HG03354 (cell line): ENCODE measurements at regions not wholly inside any gene's neighbourhood (a gene's known extent, or its start where the extent isn't known, plus 50 kb on each side); places are given as distances from the start of the nearest gene placed in this dataset.
"Not testable (repeated sequence)": the region's sequence is repeated elsewhere in the genome, so short reads cannot be mapped to it uniquely, and the experiment has no call there.

ENCODE experiments used
- ATAC-seq: cut with Tn5 transposase; IDR thresholded peaks from one replicate; pipeline ENCODE4 v1.9.1; 2021; ENCODE audit warnings: mild to moderate bottlenecking; ENCODE audit not compliant: unreplicated experiment, poor library complexity, severe bottlenecking

GRCh38 chr5:163309914-163310313 lies 127.5 kb upstream of the CCNG1 start:
- ATAC-seq = no peak

DNA sequence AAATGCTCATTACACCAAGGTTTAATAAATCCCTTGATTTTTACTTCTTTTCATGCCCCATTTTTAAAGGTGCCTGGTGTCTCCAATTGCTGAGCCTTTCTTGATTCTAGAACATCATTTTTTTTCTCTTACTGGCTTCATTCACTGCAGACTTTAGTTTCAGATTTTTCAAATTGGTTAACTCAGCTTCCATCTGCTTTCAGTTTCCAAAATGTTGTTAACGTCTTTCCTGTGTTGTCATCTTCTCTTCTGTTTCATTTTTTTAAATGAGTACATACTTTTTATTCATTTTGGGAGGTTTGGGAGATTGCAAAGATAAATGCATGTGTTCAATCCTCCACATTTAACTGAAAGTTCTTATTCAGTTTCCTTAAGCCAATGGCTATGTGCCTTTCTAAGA lies 126.4 kb upstream of the CCNG1 start:
- ATAC-seq = no peak

DNA sequence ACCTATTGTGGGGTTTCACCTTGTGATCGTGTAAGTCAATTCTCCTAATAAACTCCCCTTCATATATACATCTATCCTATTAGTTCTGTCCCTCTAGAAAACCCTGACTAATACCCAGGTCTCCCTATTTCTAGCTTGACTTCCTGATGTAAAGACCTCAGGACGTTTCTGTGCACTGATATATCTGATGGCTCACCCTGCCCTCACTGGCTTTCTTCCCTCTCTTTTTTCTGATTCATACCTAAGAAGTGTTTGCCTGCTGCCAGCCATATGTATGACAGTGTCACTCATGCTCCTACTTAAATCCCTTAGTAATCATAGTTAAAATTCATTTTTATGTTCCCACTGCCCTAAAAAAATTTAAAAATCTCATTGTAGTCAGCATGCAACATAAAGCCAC lies 124.8 kb upstream of the CCNG1 start:
- no peak for ATAC-seq

- not testable (repeated sequence) for ATAC-seq
These were observed 124.3 kb upstream of the CCNG1 start for GRCh38 chr5:163313049-163313448.

DNA sequence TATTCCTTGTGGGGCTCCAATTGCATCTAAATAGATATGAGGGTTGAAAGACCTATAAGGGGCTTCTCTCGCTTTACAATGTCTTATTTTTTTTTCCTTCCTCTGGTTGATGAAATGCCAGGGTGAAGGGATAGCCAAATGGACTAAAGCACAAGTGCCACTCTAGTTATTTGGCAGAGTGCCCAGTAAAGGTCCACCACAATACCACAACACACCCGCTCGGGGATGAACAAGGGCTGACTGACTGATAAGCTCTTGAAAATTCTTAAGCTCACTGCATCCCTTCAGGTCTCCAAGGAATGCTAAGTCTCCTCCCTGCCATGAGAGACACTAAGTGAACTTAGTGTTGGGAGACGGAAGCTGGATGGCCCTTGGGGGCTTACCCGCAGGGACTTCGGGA lies 121.0 kb upstream of the CCNG1 start:
- not testable (repeated sequence) for ATAC-seq

- no peak for ATAC-seq
These were observed 118.7 kb upstream of the CCNG1 start for GRCh38 chr5:163318707-163319106.

GRCh38 chr5:163321511-163321910 lies 115.9 kb upstream of the CCNG1 start:
- ATAC-seq = no peak

GRCh38 chr5:163330723-163331668 lies 106.4 kb upstream of the CCNG1 start:
- ATAC-seq = no peak

- not testable (repeated sequence) for ATAC-seq
These were observed 101.3 kb upstream of the CCNG1 start for GRCh38 chr5:163336074-163336473.

- ATAC-seq = no peak
These were observed 98.2 kb upstream of the CCNG1 start for GRCh38 chr5:163339148-163339547.

DNA sequence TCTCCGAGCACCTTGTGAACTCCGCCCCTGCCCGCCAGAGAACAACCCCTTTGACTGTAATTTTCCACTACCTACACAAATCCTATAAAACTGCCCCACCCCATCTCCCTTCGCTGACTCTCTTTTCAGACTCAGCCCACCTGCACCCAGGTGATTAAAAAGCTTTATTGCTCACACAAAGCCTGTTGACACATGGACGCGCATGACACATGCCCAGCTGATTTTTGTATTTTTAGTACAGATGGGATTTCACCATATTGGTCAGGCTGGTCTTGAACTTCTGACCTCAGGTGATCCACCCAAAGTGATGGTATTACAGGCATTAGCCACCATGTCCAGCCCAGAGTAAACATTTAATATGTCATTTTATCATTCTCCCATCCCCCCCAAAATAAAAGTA lies 97.0 kb upstream of the CCNG1 start:
- ATAC-seq = not testable (repeated sequence)

DNA sequence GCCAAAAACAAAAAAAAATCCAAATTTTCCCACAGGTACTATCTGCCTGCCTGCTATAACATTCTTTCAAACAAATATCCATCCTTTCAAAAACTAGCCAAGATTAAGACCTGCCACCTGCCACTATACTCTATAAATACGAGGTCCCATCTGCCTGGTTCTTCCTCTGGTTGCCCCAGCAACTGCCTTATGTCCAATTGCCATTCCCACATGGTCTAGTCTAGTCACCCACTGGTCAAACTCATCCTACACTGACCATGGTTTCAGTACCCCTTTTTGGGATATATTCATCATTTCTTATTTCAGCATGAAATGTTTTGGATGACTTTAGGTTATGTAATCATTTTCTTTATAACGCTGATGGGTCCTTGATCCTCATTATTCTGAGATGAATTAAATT lies 95.1 kb upstream of the CCNG1 start:
- ATAC-seq = no peak

DNA sequence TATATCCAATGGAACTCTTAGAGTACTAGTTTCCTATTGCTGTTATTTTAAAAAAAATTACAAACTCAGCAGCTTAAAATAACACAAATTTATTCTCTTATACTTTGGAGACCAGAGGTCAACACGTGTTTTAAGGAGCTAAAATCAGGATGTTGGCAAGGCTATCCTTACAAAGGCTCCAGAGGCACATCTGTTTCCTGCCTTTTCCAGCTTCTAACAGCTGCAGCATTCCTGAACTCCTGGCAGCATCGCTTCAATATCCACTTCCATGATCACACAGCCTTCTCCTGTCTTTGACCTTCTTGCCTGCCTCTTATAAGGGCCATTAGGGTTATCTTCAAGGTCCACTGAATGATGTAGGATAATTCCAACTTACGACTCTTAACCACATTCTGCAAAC lies 92.2 kb upstream of the CCNG1 start:
- ATAC-seq = no peak

DNA sequence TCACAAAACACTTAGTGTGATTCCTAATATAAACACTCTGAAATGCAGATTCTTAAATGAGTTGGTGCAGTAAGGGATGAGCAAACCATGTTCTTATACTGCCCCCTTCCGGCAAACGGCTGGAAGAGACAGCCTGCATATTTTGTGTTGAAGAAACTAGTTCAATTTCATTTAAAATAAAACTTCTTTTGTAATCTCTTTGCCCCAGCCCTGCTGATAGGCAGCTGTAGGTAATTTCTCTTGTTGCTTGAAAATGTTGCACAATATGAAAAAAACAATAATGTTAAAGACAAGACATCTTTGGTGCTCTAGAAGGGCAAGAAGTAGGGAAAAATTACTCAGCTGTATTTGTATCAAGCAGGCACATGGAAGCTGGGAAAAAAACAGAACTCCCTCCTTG lies 89.7 kb upstream of the CCNG1 start:
- ATAC-seq = peak; percentile 85

GRCh38 chr5:163350083-163350482 lies 87.3 kb upstream of the CCNG1 start:
- peak; percentile 45 for ATAC-seq

GRCh38 chr5:163352531-163352930 lies 84.9 kb upstream of the CCNG1 start:
- ATAC-seq = no peak

GRCh38 chr5:163355811-163356210 lies 81.6 kb upstream of the CCNG1 start:
- ATAC-seq = not testable (repeated sequence)

GRCh38 chr5:163357636-163358035 lies 79.8 kb upstream of the CCNG1 start:
- ATAC-seq = no peak

DNA sequence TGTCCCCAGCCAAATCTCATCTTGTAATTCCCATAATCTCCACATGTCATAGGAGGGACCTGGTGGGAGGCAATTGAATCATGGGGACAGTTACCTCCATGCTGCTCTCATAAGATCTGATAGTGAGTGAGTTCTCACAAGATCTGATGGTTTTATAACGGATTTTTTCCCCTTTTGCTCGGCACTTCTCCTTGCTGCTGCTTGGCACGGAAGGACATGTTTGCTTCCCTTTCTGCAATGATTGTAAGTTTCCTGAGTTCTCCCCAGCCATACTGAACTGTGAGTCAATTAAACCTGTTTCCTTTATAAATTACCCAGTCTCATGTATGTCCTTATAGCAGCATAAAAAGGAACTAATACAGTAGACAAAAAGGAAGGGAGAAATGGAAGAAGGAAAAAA lies 76.7 kb upstream of the CCNG1 start:
- ATAC-seq = no peak

DNA sequence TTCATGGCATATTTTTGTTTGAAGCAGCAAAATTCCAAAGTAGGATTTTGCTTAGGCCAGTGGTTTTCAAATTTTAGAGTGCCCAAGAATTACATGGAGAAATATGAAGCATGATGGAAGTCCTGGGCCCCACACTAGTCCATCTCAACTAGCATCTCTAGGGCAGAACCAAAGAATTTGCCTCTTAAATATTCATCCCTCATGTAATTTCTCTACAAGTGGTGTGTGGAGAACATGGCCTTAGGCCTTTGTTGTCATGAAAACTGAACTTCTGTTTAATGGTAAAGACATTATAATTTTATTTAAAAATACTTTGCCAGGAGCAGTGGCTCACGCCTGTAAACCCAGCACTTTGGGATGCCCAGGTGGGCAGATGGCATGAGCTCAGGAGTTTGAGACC lies 75.9 kb upstream of the CCNG1 start:
- no peak for ATAC-seq

GRCh38 chr5:163362840-163363371 lies 74.5 kb upstream of the CCNG1 start:
- ATAC-seq = peak; percentile 72
